ENCODE measurements at regions not wholly inside any gene's neighbourhood (a gene's known extent, or its start where the extent isn't known, plus 50 kb on each side); places are given as distances from the start of the nearest gene placed in this dataset.

DNA sequence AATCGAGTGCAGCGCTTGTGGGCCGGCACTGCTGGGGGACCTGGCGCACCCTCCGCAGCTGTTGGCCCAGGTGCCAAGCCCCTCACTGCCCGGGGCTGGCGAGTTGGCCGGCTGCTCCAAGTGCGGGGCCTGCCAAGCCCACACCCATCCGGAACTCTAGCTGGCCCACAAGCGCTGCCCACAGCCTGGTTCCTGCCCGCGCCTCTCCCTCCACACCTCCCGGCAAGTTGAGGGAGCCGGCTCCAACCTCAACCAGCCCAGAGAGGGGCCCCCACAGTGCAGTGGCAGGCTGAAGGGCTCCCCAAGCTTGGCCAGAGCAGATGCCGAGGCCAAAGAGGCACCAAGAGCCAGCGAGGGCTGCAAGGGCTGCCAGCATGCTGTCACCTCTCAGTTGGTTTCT is 73.4 kb downstream of the PLXNA1 start:
- TF ChIP-seq EZH2 (IDR thresholded peaks at IDR 0.05; ENCODE audit: borderline replicate concordance, low read depth, low read length, severe bottlenecking) (no peak), POLR2AphosphoS5 (IDR thresholded peaks at IDR 0.05; ENCODE audit: insufficient read depth, low read depth, low read length) (no peak)
- TF ChIP-seq, protein P1, sequence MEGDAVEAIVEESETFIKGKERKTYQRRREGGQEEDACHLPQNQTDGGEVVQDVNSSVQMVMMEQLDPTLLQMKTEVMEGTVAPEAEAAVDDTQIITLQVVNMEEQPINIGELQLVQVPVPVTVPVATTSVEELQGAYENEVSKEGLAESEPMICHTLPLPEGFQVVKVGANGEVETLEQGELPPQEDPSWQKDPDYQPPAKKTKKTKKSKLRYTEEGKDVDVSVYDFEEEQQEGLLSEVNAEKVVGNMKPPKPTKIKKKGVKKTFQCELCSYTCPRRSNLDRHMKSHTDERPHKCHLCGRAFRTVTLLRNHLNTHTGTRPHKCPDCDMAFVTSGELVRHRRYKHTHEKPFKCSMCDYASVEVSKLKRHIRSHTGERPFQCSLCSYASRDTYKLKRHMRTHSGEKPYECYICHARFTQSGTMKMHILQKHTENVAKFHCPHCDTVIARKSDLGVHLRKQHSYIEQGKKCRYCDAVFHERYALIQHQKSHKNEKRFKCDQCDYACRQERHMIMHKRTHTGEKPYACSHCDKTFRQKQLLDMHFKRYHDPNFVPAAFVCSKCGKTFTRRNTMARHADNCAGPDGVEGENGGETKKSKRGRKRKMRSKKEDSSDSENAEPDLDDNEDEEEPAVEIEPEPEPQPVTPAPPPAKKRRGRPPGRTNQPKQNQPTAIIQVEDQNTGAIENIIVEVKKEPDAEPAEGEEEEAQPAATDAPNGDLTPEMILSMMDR (IDR thresholded peaks at IDR 0.05; ENCODE audit: extremely low read depth in 1 of 2, insufficient read depth in 1 of 2, low read depth in 1 of 2, low read length in 2 of 2), result no peak
- TF ChIP-seq, protein P2, sequence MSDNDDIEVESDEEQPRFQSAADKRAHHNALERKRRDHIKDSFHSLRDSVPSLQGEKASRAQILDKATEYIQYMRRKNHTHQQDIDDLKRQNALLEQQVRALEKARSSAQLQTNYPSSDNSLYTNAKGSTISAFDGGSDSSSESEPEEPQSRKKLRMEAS (IDR thresholded peaks at IDR 0.05; ENCODE audit: insufficient read depth, insufficient read length), result no peak
